ENCODE measurements at regions not wholly inside any gene's neighbourhood (a gene's known extent, or its start where the extent isn't known, plus 50 kb on each side); places are given as distances from the start of the nearest gene placed in this dataset.

- ChIA-PET CTCF (no interaction called here), POLR2A (no interaction called here)
- no peak for DNase-seq (ENCODE audit: extremely low spot score)
- TF ChIP-seq ARNT (IDR thresholded peaks at IDR 0.05) (no peak), HDGF (IDR thresholded peaks at IDR 0.05; ENCODE audit: borderline replicate concordance) (no peak), NFRKB (IDR thresholded peaks at IDR 0.05) (no peak), SUZ12 (IDR thresholded peaks at IDR 0.05) (no peak), FOXK2 (IDR thresholded peaks at IDR 0.05) (no peak), LEF1 (IDR thresholded peaks at IDR 0.05; ENCODE audit: borderline replicate concordance) (no peak), BHLHE40 (IDR thresholded peaks at IDR 0.05; ENCODE audit: borderline replicate concordance) (no peak), ZNF384 (IDR thresholded peaks at IDR 0.05) (no peak), FOXM1 (IDR thresholded peaks at IDR 0.05; ENCODE audit: borderline replicate concordance) (no peak)
Observed at GRCh38 chr11:81033779-81034540, 1593.1 kb upstream of the TENM4 start.

GRCh38 chr11:81032906-81033305, 1592.1 kb upstream of the TENM4 start:
- DNase-seq (ENCODE audit: extremely low spot score), result no peak
- CTCF ChIA-PET, result no interaction called here
- TF ChIP-seq LEF1 (IDR thresholded peaks at IDR 0.05; ENCODE audit: borderline replicate concordance) (no peak), FOXK2 (IDR thresholded peaks at IDR 0.05) (no peak), HDGF (IDR thresholded peaks at IDR 0.05; ENCODE audit: borderline replicate concordance) (no peak), L3MBTL2 (conservative IDR thresholded peaks at IDR 0.05) (no peak), FOXA1 (IDR thresholded peaks at IDR 0.05) (no peak), CTBP1 (IDR thresholded peaks at IDR 0.05; ENCODE audit: borderline replicate concordance) (no peak), BHLHE40 (IDR thresholded peaks at IDR 0.05; ENCODE audit: borderline replicate concordance) (no peak), PKNOX1 (IDR thresholded peaks at IDR 0.05) (no peak), TARDBP (IDR thresholded peaks at IDR 0.05) (no peak), FOXM1 (IDR thresholded peaks at IDR 0.05; ENCODE audit: borderline replicate concordance) (no peak), SP1 (IDR thresholded peaks at IDR 0.05) (no peak), ZNF384 (IDR thresholded peaks at IDR 0.05) (no peak), ARNT (IDR thresholded peaks at IDR 0.05) (no peak)
- POLR2A ChIA-PET, result no interaction called here

GRCh38 chr11:81030186-81030585, 1589.4 kb upstream of the TENM4 start:
- CTCF ChIA-PET, result no interaction called here
- DNase-seq (ENCODE audit: extremely low spot score), result no peak
- no peak for TF ChIP-seq SP1 (IDR thresholded peaks at IDR 0.05)
- no peak for TF ChIP-seq CTBP1 (IDR thresholded peaks at IDR 0.05; ENCODE audit: borderline replicate concordance)
- no peak for TF ChIP-seq HDGF (IDR thresholded peaks at IDR 0.05; ENCODE audit: borderline replicate concordance)
- no peak for TF ChIP-seq TARDBP (IDR thresholded peaks at IDR 0.05)
- no peak for TF ChIP-seq ELF4 (IDR thresholded peaks at IDR 0.05)
- POLR2A ChIA-PET, result no interaction called here

- POLR2A ChIA-PET, result no interaction called here
- DNase-seq (ENCODE audit: extremely low spot score), result no peak
- CTCF ChIA-PET, result no interaction called here
- TF ChIP-seq L3MBTL2 (conservative IDR thresholded peaks at IDR 0.05) (no peak), FOXK2 (IDR thresholded peaks at IDR 0.05) (no peak), PKNOX1 (IDR thresholded peaks at IDR 0.05) (no peak), FOXA1 (IDR thresholded peaks at IDR 0.05) (no peak), NFRKB (IDR thresholded peaks at IDR 0.05) (no peak), LEF1 (IDR thresholded peaks at IDR 0.05; ENCODE audit: borderline replicate concordance) (no peak), BHLHE40 (IDR thresholded peaks at IDR 0.05; ENCODE audit: borderline replicate concordance) (no peak), ARNT (IDR thresholded peaks at IDR 0.05) (no peak), SP1 (IDR thresholded peaks at IDR 0.05) (no peak), FOXM1 (IDR thresholded peaks at IDR 0.05; ENCODE audit: borderline replicate concordance) (no peak)
Observed at GRCh38 chr11:81026032-81026431, 1585.2 kb upstream of the TENM4 start.

GRCh38 chr11:81022057-81022456, 1581.2 kb upstream of the TENM4 start:
- ChIA-PET POLR2A (no interaction called here), CTCF (no interaction called here)
- DNase-seq (ENCODE audit: extremely low spot score), result no peak
- TF ChIP-seq ARNT (IDR thresholded peaks at IDR 0.05) (no peak), ZNF384 (IDR thresholded peaks at IDR 0.05) (no peak), FOXM1 (IDR thresholded peaks at IDR 0.05; ENCODE audit: borderline replicate concordance) (no peak), ELF4 (IDR thresholded peaks at IDR 0.05) (no peak)

GRCh38 chr11:81010631-81011030, 1569.8 kb upstream of the TENM4 start:
- TF ChIP-seq BHLHE40 (IDR thresholded peaks at IDR 0.05; ENCODE audit: borderline replicate concordance), result no peak
- TF ChIP-seq SUZ12 (IDR thresholded peaks at IDR 0.05), result no peak
- TF ChIP-seq PKNOX1 (IDR thresholded peaks at IDR 0.05), result no peak
- ChIA-PET CTCF (no interaction called here), POLR2A (no interaction called here)
- no peak for DNase-seq (ENCODE audit: extremely low spot score)

- DNase-seq (ENCODE audit: extremely low spot score), result no peak
- POLR2A ChIA-PET, result no interaction called here
- TF ChIP-seq HDGF (IDR thresholded peaks at IDR 0.05; ENCODE audit: borderline replicate concordance), result no peak
- TF ChIP-seq L3MBTL2 (conservative IDR thresholded peaks at IDR 0.05), result no peak
- no peak for TF ChIP-seq ARNT (IDR thresholded peaks at IDR 0.05)
- no peak for TF ChIP-seq BHLHE40 (IDR thresholded peaks at IDR 0.05; ENCODE audit: borderline replicate concordance)
- no peak for TF ChIP-seq FOXA1 (IDR thresholded peaks at IDR 0.05)
- TF ChIP-seq FOXK2 (IDR thresholded peaks at IDR 0.05), result no peak
- TF ChIP-seq SP1 (IDR thresholded peaks at IDR 0.05), result no peak
- TF ChIP-seq NFRKB (IDR thresholded peaks at IDR 0.05), result no peak
- no peak for TF ChIP-seq CTBP1 (IDR thresholded peaks at IDR 0.05; ENCODE audit: borderline replicate concordance)
- TF ChIP-seq FOXM1 (IDR thresholded peaks at IDR 0.05; ENCODE audit: borderline replicate concordance), result no peak
- TF ChIP-seq PKNOX1 (IDR thresholded peaks at IDR 0.05), result no peak
- TF ChIP-seq LEF1 (IDR thresholded peaks at IDR 0.05; ENCODE audit: borderline replicate concordance), result no peak
- CTCF ChIA-PET, result no interaction called here
Observed at GRCh38 chr11:81007046-81007445, 1566.2 kb upstream of the TENM4 start.
